NCI-H510A (cell line): ENCODE measurements at regions not wholly inside any gene's neighbourhood (a gene's known extent, or its start where the extent isn't known, plus 50 kb on each side); places are given as distances from the start of the nearest gene placed in this dataset.

ENCODE experiments used
- DNase-seq: peaks from one replicate; lab custom pipeline; 2025; lab: John Stamatoyannopoulos, UW

- DNase-seq: no peak
These were observed 205.3 kb upstream of the NAV3 start for GRCh38 chr12:77625441-77625840.

GRCh38 chr12:77619425-77619824, 211.3 kb upstream of the NAV3 start:
- DNase-seq: no peak

GRCh38 chr12:77617818-77618217, 212.9 kb upstream of the NAV3 start:
- no peak for DNase-seq

DNA sequence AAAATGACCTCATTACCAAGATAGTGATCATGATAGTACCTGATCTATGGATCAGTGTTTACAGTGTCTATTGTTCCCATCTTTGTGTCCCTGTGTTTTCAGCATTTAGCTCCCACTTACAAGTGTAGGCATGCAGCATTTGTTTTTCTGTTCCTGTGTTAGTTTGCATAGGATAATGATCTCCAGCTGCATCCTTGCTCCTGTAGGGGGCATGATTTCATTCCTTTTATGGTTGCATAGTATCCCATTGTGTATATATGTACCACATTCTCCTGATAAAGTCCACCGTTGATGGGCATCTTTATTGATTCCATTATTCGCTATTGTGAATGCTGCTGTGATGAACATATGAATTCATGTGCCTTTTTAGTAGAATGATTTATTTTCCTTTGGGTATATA, 215.4 kb upstream of the NAV3 start:
- DNase-seq: no peak

GRCh38 chr12:77613411-77613810, 217.3 kb upstream of the NAV3 start:
- DNase-seq: no peak

DNA sequence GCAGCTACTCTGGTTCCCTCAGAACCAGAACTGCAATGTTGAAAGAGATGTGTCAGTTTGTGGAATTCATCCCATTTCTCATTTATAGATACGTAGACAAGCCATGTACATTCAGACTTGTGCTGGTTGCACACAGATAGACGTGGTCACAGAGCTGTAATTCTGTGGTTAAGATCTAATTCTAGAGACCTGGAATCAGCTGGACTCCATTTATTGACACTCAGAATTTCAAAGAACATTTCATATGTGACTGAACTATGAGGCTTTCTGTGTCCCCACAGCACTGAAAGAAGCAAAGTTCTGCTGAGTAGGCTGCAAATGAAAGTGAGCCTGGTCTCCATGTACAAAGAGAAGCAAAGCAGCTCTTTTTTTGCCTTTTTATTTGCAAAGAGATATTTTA, 220.2 kb upstream of the NAV3 start:
- DNase-seq: no peak

GRCh38 chr12:77609016-77609415, 221.7 kb upstream of the NAV3 start:
- DNase-seq: no peak

DNA sequence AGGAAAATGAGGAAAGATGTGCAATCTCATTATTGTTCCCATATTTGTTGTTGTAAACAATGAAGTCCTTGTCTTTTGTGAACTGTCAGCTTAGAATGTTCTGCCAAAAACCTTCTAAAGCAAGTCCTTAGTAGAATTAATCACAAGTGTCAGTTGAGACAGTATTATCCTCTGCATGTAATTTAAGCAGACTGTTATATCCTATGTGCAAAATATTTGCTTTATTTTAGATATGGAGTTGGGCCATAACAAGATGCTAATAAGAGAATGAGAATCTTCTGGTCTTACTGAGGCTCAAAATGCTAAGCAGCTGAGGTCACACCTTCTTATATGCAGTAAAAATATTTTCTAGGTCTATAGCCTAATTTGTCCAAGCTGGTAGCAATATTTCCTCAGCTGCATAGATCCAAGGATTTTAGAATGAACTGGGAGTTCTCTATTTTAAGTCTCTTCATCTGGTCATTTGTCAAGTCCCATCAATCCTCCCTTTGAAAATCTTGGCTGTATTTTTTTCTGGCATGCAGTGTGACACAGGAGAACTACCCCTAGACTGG, 222.3 kb upstream of the NAV3 start:
- DNase-seq: no peak

GRCh38 chr12:77606348-77606747, 224.3 kb upstream of the NAV3 start:
- DNase-seq: no peak

DNA sequence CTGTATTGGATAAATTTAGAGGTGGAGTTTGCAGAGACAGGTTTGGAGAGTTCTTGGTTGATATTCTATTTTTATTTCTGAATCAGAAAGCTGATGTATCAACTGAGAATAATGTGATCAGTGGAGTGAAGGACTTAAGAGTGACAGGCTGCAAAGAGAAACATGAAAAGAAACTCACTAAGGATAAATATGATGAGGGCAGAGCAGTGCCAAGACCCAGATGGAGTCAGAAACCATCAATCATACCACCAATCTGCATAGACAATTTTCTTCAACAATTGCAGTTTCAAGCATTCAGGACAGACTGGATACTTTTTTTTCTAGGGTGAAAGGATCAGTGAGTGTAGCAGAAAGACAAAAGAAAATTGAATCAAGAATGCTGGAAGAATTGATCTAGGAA, 226.7 kb upstream of the NAV3 start:
- no peak for DNase-seq

DNA sequence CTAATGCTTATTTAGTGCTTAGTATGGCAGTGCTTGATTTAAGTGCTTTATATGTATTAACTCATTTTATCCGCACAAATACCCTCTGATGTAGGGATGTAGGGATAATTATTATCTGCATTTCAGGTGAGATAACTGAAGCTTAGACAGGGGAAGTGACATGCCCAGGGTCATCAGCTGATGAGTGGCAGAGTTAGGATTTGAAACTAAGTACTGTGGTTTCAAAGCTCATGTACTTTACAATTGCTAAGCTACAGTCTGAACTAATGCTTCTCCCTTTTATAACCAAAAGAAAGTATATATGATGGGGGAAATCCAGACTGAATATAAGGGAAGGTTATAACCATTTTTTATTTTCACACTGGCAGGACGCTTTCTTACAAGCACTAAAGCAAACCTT, 229.6 kb upstream of the NAV3 start:
- DNase-seq: no peak

DNA sequence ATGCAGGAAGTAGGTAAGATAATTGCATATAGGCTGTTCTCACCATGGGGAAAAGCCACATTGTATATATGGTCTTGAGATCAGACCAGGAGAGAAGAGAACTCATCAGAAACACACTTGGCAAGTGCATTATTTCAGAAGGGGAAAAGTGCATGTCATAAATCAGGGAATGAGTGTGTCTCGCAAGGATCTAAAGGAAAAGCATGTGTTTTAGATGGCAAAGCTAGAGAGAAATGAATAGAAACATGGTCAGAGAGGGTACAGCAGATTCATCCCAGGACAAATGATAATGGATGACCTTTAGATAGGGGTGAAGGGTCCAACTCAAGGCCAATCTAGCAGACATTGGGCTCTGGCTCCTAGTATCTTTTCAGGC, 230.2 kb upstream of the NAV3 start:
- DNase-seq: no peak

DNA sequence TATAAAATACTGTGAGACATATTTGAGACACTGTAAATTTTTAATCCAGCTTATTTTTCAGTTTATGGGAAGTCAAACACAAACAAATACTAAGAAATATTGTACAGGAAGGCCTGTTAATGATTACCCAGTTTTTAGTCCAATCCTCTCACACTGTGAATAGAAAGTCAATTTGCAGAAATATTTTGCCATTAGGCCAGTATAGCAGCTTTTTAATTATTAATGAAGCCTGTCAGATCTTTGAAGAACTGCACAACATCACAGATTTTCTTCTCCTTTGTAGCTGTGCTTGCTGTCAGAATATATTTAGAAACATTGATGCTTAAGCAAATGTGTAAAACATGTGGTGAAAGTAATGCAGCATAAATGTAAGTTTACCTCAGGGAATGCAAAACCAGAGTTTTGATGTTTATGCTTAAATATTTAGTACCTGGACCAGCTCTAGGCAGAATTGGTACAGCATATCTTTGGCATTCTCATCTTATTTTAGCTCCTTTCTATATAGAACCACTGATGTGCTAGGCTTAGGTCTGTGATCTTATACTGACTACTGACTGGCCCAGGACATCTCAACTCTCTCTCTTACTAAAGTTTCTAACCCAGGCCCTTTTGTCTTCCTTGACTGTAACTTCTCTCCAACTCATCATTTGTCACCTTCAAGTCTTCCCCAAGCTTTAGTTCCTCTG, 230.8 kb upstream of the NAV3 start:
- no peak for DNase-seq

- DNase-seq: no peak
These were observed 236.3 kb upstream of the NAV3 start for GRCh38 chr12:77594366-77594765.

DNA sequence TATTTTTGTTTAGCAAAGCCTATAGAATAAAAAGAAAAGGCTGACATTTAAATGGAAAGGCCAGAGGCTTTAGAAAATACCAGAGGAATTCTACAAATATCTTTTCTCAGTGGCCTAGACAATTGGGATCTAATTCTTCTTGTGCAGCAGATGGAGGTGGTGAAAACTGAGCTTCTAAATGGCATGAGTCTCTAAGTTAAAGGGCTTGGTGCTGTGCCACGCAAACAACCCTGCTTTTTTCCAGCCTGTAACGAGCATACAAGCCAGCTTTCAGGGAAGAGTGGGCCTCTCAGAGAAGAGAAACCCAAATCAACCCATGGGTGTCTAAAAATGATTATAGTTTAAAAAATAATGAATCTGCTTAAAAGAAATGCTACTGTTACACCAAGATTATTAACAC, 237.9 kb upstream of the NAV3 start:
- DNase-seq: no peak

GRCh38 chr12:77591959-77592743, 238.5 kb upstream of the NAV3 start:
- DNase-seq: no peak

DNA sequence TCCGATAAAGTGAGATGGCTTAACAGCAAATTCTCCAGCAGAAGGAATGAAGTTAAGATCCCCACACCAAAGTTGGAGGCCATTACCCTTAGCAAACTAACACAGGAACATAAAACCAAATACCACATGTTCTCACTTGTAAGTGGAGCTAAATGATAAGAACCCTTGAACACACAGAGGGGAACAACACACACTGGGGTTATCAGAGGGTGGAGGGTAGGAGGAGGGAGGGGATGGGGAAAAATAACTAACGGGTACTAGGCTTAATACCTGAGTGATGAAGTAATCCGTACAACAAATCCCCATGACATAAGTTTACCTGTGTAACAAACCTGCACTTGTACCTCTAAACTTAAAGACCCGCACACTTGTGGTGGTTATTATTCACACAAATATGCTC, 240.4 kb upstream of the NAV3 start:
- no peak for DNase-seq

GRCh38 chr12:77584860-77585259, 245.8 kb upstream of the NAV3 start:
- DNase-seq: no peak

GRCh38 chr12:77578466-77579220, 252.1 kb upstream of the NAV3 start:
- DNase-seq: no peak

DNA sequence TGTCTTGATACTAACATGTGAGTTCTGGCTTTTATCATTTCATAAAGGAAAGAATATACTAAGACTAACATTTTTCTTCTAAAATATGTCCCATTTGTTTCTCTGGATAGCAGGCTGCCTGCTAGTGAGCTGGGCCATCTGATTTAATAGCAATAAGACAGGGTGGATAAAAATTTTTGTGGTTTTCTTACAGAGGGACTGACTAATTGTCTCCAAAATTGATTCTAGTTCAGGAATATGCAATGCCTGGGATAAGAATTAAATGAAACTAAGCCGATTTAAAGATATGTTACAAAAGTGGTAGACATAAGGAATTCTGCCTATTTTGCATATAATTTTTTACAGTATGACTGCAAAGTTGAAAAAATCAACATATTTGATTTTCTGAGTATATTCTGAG, 252.9 kb upstream of the NAV3 start:
- no peak for DNase-seq

DNA sequence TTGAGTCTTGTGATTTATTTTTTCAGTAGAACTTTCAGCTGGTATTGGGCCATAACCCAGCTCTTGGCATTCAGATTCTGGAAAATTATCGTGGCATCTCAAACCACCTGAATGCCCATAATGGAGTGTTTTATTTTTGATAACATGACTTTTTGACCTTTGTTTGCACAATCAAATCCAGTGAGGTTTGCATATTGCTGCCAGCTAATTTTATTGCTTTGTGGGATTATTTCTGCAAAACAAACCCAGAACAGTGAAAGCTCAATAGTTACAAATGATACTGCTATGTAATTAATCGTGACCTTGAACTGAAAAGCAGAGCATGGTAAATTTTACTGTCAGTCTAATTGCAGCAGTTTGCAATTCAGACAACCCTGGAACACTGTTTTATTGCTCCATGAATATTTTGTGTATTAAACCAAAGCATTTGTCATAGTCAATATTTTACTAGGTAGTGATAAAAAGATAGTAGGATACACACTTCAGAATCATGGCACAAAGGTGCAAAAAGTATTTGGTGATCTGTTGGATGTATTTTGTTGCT, 255.2 kb upstream of the NAV3 start:
- DNase-seq: no peak

GRCh38 chr12:77572371-77572770, 258.3 kb upstream of the NAV3 start:
- DNase-seq: no peak

- DNase-seq: no peak
These were observed 258.9 kb upstream of the NAV3 start for GRCh38 chr12:77571768-77572167.
